HuH-7 (cell line): ENCODE measurements at regions not wholly inside any gene's neighbourhood (a gene's known extent, or its start where the extent isn't known, plus 50 kb on each side); places are given as distances from the start of the nearest gene placed in this dataset.

Experiments used
- DNase-seq: peaks from one replicate; pipeline ENCODE4 v3.0.0; 2011; ENCODE audit warnings: low spot score

GRCh38 chr11:37762079-37762478 lies 1164.0 kb upstream of the RAG2 start:
- DNase-seq, result no peak

- DNase-seq, result no peak
Observed at GRCh38 chr11:37755521-37755920, 1157.5 kb upstream of the RAG2 start.

- no peak for DNase-seq
Observed at GRCh38 chr11:37748641-37749040, 1150.6 kb upstream of the RAG2 start.

GRCh38 chr11:37747121-37747520 lies 1149.1 kb upstream of the RAG2 start:
- no peak for DNase-seq

GRCh38 chr11:37727371-37727770 lies 1129.3 kb upstream of the RAG2 start:
- no peak for DNase-seq

- DNase-seq, result no peak
Observed at GRCh38 chr11:37724315-37724714, 1126.3 kb upstream of the RAG2 start.

- no peak for DNase-seq
Observed at GRCh38 chr11:37721485-37721884, 1123.4 kb upstream of the RAG2 start.

GRCh38 chr11:37718431-37718999 lies 1120.5 kb upstream of the RAG2 start:
- DNase-seq, result no peak

- DNase-seq, result no peak
Observed at GRCh38 chr11:37712251-37712650, 1114.2 kb upstream of the RAG2 start.

- DNase-seq, result no peak
Observed at GRCh38 chr11:37710031-37710430, 1112.0 kb upstream of the RAG2 start.

GRCh38 chr11:37704791-37705190 lies 1106.8 kb upstream of the RAG2 start:
- DNase-seq, result no peak

- DNase-seq, result no peak
Observed at GRCh38 chr11:37699644-37700043, 1101.6 kb upstream of the RAG2 start.

- no peak for DNase-seq
Observed at GRCh38 chr11:37695283-37695682, 1097.2 kb upstream of the RAG2 start.

GRCh38 chr11:37689951-37690350 lies 1091.9 kb upstream of the RAG2 start:
- DNase-seq, result no peak

GRCh38 chr11:37688456-37688855 lies 1090.4 kb upstream of the RAG2 start:
- no peak for DNase-seq

- DNase-seq, result no peak
Observed at GRCh38 chr11:37687130-37687529, 1089.1 kb upstream of the RAG2 start.

GRCh38 chr11:37671321-37671720 lies 1073.3 kb upstream of the RAG2 start:
- DNase-seq, result no peak

GRCh38 chr11:37666960-37667359 lies 1068.9 kb upstream of the RAG2 start:
- DNase-seq, result no peak

- no peak for DNase-seq
Observed at GRCh38 chr11:37657645-37658044, 1059.6 kb upstream of the RAG2 start.

GRCh38 chr11:37647767-37648166 lies 1049.7 kb upstream of the RAG2 start:
- no peak for DNase-seq

- no peak for DNase-seq
Observed at GRCh38 chr11:37643968-37644367, 1045.9 kb upstream of the RAG2 start.

GRCh38 chr11:37642296-37642695 lies 1044.3 kb upstream of the RAG2 start:
- peak; percentile 1 for DNase-seq

GRCh38 chr11:37632748-37633147 lies 1034.7 kb upstream of the RAG2 start:
- no peak for DNase-seq

- no peak for DNase-seq
Observed at GRCh38 chr11:37630866-37631265, 1032.8 kb upstream of the RAG2 start.

- DNase-seq, result no peak
Observed at GRCh38 chr11:37623778-37624177, 1025.7 kb upstream of the RAG2 start.
